ENCODE measurements at regions not wholly inside any gene's neighbourhood (a gene's known extent, or its start where the extent isn't known, plus 50 kb on each side); places are given as distances from the start of the nearest gene placed in this dataset.

- TF ChIP-seq CTCF (IDR thresholded peaks at IDR 0.05; ENCODE audit: control insufficient read depth, extremely low read depth, insufficient read depth), result no peak
- no peak for DNase-seq (ENCODE audit: low read depth)
- H3K4me3 ChIP-seq (ENCODE audit: low read depth, low read length), result no peak overlapping the region
Observed at GRCh38 chr3:171956181-171956683, 83.1 kb upstream of the FNDC3B start.

- DNase-seq (ENCODE audit: low read depth), result no peak
- TF ChIP-seq CTCF (IDR thresholded peaks at IDR 0.05; ENCODE audit: control insufficient read depth, extremely low read depth, insufficient read depth), result no peak
- H3K4me3 ChIP-seq (ENCODE audit: low read depth, low read length), result no peak overlapping the region
Observed at GRCh38 chr3:171956705-171957104, 82.7 kb upstream of the FNDC3B start.

- no peak for DNase-seq (ENCODE audit: low read depth)
- TF ChIP-seq CTCF (IDR thresholded peaks at IDR 0.05; ENCODE audit: control insufficient read depth, extremely low read depth, insufficient read depth), result no peak
- no peak overlapping the region for H3K4me3 ChIP-seq (ENCODE audit: low read depth, low read length)
Observed at GRCh38 chr3:171959532-171960089, 79.8 kb upstream of the FNDC3B start.

- no peak for TF ChIP-seq CTCF (IDR thresholded peaks at IDR 0.05; ENCODE audit: control insufficient read depth, extremely low read depth, insufficient read depth)
- no peak for DNase-seq (ENCODE audit: low read depth)
- H3K4me3 ChIP-seq (ENCODE audit: low read depth, low read length), result no peak overlapping the region
Observed at GRCh38 chr3:171960159-171960558, 79.2 kb upstream of the FNDC3B start.

- no peak for DNase-seq (ENCODE audit: low read depth)
- no peak for TF ChIP-seq CTCF (IDR thresholded peaks at IDR 0.05; ENCODE audit: control insufficient read depth, extremely low read depth, insufficient read depth)
- H3K4me3 ChIP-seq (ENCODE audit: low read depth, low read length), result no peak overlapping the region
Observed at GRCh38 chr3:171962137-171962720, 77.1 kb upstream of the FNDC3B start.

GRCh38 chr3:171963546-171963945 lies 75.8 kb upstream of the FNDC3B start:
- no peak for DNase-seq (ENCODE audit: low read depth)
- no peak for TF ChIP-seq CTCF (IDR thresholded peaks at IDR 0.05; ENCODE audit: control insufficient read depth, extremely low read depth, insufficient read depth)
- H3K4me3 ChIP-seq (ENCODE audit: low read depth, low read length), result no peak overlapping the region

All from LNCaP clone FGC (cell line).